ENCODE measurements at regions not wholly inside any gene's neighbourhood (a gene's known extent, or its start where the extent isn't known, plus 50 kb on each side); places are given as distances from the start of the nearest gene placed in this dataset.

DNA sequence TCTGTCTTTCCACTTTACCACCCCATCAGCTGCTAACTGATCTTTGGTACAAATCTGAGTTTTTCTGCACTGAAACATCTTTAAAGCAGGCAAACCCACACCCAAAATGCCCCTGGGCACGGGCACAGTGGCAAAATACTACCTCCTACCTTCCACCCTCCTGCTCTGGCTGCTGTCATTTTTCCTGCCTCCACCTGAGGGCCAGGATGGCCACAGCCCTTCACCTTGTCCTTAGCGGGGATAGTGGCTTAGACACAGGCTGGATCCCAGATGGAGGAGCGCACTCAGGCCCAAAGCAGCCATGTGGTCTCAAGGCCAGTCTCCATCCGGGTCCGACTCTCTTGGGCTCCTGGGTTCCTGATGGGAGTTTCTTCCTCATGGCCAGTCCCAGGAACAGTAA lies 98.3 kb downstream of the HIF1AN start:
- Histone ChIP-seq H4K20me1 (ENCODE audit: insufficient read depth, low read length) (no peaks in the 10 kb centered on the region), H2AK5ac (ENCODE audit: low read depth, low read length) (no peak overlapping the region), H3K9me3 (ENCODE audit: control insufficient read depth, insufficient read depth, low read length) (no peaks in the 10 kb centered on the region), H2BK5ac (ENCODE audit: low read depth, low read length, poor library complexity, severe bottlenecking) (no peak overlapping the region), H2AK9ac (replicated peaks; ENCODE audit: low read depth, low read length, poor library complexity) (no peak overlapping the region), H2BK20ac (ENCODE audit: low read depth, low read length) (no peak overlapping the region), H3K4ac (ENCODE audit: low read depth, low read length) (no peak overlapping the region), H2AFZ (replicated peaks; ENCODE audit: low read length, poor library complexity) (peak overlapping the region; percentile 11), H4K91ac (ENCODE audit: insufficient read depth, low read depth, low read length) (no peak overlapping the region), H4K8ac (ENCODE audit: low read depth in 2 of 2, low read length in 2 of 2) (no peak overlapping the region), H2BK15ac (ENCODE audit: low read depth, low read length) (no peak overlapping the region), H3K9me1 (ENCODE audit: insufficient read depth, low read length) (no peaks in the 10 kb centered on the region), H4K5ac (ENCODE audit: low read depth, low read length) (no peak overlapping the region), H3K9ac (ENCODE audit: low read depth, low read length) (no peak overlapping the region), H3K4me1 (ENCODE audit: control insufficient read depth, insufficient read depth, low read length) (no peaks in the 10 kb centered on the region), H3K27me3 (ENCODE audit: control insufficient read depth, insufficient read depth, low read length) (peaks cover 22% of the 10 kb centered on the region), H3K4me3 (ENCODE audit: insufficient read depth, low read depth, low read length) (no peak overlapping the region), H3K14ac (replicated peaks; ENCODE audit: low read depth, low read length) (no peak overlapping the region), H3K36me3 (ENCODE audit: control insufficient read depth, insufficient read depth, low read length) (no peaks in the 10 kb centered on the region), H3K56ac (ENCODE audit: extremely low read depth, insufficient read depth, low read length) (no peak overlapping the region), H3K27ac (ENCODE audit: insufficient read depth, low read length) (no peak overlapping the region), H3K79me1 (ENCODE audit: low read depth in 1 of 2, low read length in 2 of 2) (no peaks in the 10 kb centered on the region), H3K4me2 (ENCODE audit: low read depth, low read length) (no peak overlapping the region), H3K18ac (ENCODE audit: low read depth, low read length) (no peak overlapping the region), H2BK120ac (ENCODE audit: low read depth, low read length) (no peak overlapping the region), H3K23ac (ENCODE audit: low read depth, low read length) (no peak overlapping the region)
- POLR2A ChIA-PET (ENCODE audit: unreplicated experiment) = no interaction called here
- dilution Hi-C loops (cut with HindIII; ENCODE audit: low sequenced_read_pairs, unreplicated experiment) (no loop called here), intact Hi-C loops (cut with micrococcal nuclease) (no loop called here), in situ Hi-C loops (cut with MboI; ENCODE audit: low sequenced_read_pairs) (no loop called here)
- 80% methylated on average over 2 of the region's 5 CpGs; no CpG with 5 or more reads in 1 of the 2 experiments for WGBS, 2 experiments (ENCODE audit: extremely low coverage in 2 of 2, insufficient read length in 1 of 2)
- DNase-seq (no peak), ATAC-seq (ENCODE audit: low read depth) (no peak)
- CTCF ChIA-PET = no interaction called here
- TF ChIP-seq MAFK (IDR thresholded peaks at IDR 0.05; ENCODE audit: low read depth, low read length) (no peak), RAD21 (IDR thresholded peaks at IDR 0.05; ENCODE audit: low read length) (no peak), CHD1 (IDR thresholded peaks at IDR 0.05; ENCODE audit: low read depth, low read length) (no peak), NFE2L2 (IDR thresholded peaks at IDR 0.05; ENCODE audit: low read depth, low read length) (no peak), FOS (IDR thresholded peaks at IDR 0.05; ENCODE audit: low read depth, low read length) (no peak)
- BruUV-seq (replicated peaks) = no TSS peak
